Neural cell (in vitro differentiated cells): ENCODE measurements at regions not wholly inside any gene's neighbourhood (a gene's known extent, or its start where the extent isn't known, plus 50 kb on each side); places are given as distances from the start of the nearest gene placed in this dataset.

ENCODE experiments used
- H2AFZ ChIP-seq: fragments of 200-600, 300-800 bp; sonication (generic), shearing (Covaris generic); 2 replicates; pipeline ENCODE4 v1.6.0; 2014; ENCODE audit warnings: low read depth, mild to moderate bottlenecking, antibody characterized with exemption, low read length, moderate library complexity
- H3F3A ChIP-seq: fragments of 200-600 bp; shearing (Covaris generic); 2 replicates; pipeline ENCODE4 v1.6.1; 2016; ENCODE audit warnings: mild to moderate bottlenecking, moderate library complexity, mixed read lengths, antibody characterized with exemption, low read length; ENCODE audit not compliant: insufficient read depth, poor library complexity, severe bottlenecking
- H3K27ac ChIP-seq: fragments of 200-600, 300-800 bp; sonication (generic), shearing (Covaris generic); 2 replicates; pipeline ENCODE4 v1.5.1; 2014; ENCODE audit warnings: mild to moderate bottlenecking, low read length, moderate library complexity
- H3K27me3 ChIP-seq: fragments of 300-800, 200-600 bp; sonication (generic), shearing (Covaris generic); 2 replicates; pipeline ENCODE4 v1.6.0; 2014; ENCODE audit warnings: mild to moderate bottlenecking, low read depth, low read length, moderate library complexity; ENCODE audit not compliant: insufficient read depth
- H3K36me3 ChIP-seq: fragments of 300-800, 200-600 bp; sonication (generic), shearing (Covaris generic); 2 replicates; pipeline ENCODE4 v1.5.1; 2014; ENCODE audit warnings: mild to moderate bottlenecking, antibody characterized with exemption, low read length, moderate library complexity; ENCODE audit not compliant: insufficient read depth
- H3K4me2 ChIP-seq: fragments of 300-800, 200-600 bp; sonication (generic), shearing (Covaris generic); 2 replicates; pipeline ENCODE4 v1.6.0; 2014; ENCODE audit warnings: mild to moderate bottlenecking, low read length
- H3K4me3 ChIP-seq: fragments of 300-800, 200-600 bp; sonication (generic), shearing (Covaris generic); 2 replicates; pipeline ENCODE4 v1.5.1; 2014; ENCODE audit warnings: mild to moderate bottlenecking, low read length, moderate library complexity
- H3K79me2 ChIP-seq: fragments of 200-600 bp; shearing (Covaris generic); replicated peaks from 2 replicates; pipeline ENCODE4 v1.6.0; 2014; ENCODE audit warnings: mild to moderate bottlenecking, low read length, moderate library complexity; ENCODE audit not compliant: insufficient read depth
- H3K9ac ChIP-seq: fragments of 300-800, 200-600 bp; sonication (generic), shearing (Covaris generic); 2 replicates; pipeline ENCODE4 v1.6.1; 2016; ENCODE audit warnings: mild to moderate bottlenecking, low read length, mixed read lengths
- H3K9me2 ChIP-seq: fragments of 200-600 bp; shearing (Covaris generic); 2 replicates; pipeline ENCODE4 v1.6.1; 2016; ENCODE audit warnings: mild to moderate bottlenecking, low read length, mixed read lengths; ENCODE audit not compliant: insufficient read depth
- H3K9me3 ChIP-seq: fragments of 200-600, 300-800 bp; sonication (generic), shearing (Covaris generic); 2 replicates; pipeline ENCODE4 v1.6.1; 2016; ENCODE audit warnings: mild to moderate bottlenecking, mixed run types, low read length, moderate library complexity, mixed read lengths
- H4K20me1 ChIP-seq: fragments of 200-600 bp; shearing (Covaris generic); 2 replicates; pipeline ENCODE4 v1.6.1; 2016; ENCODE audit warnings: mild to moderate bottlenecking, mixed run types; ENCODE audit not compliant: insufficient read depth
- EP300 ChIP-seq: fragments of 450-650 bp; conservative IDR thresholded peaks from 2 replicates; pipeline ENCODE4 v1.6.1; 2014; ENCODE audit warnings: antibody characterized with exemption, mild to moderate bottlenecking, moderate library complexity; ENCODE audit not compliant: poor library complexity, severe bottlenecking
- EZH2 ChIP-seq: fragments of 200-600, 300-800 bp; shearing (Covaris generic), sonication (generic); IDR thresholded peaks from 2 replicates; pipeline ENCODE4 v1.6.1; 2014; ENCODE audit warnings: antibody characterized with exemption, low read length, borderline replicate concordance, mild to moderate bottlenecking; ENCODE audit not compliant: insufficient read depth, poor library complexity, severe bottlenecking
- MXI1 ChIP-seq: fragments of 450-650 bp; conservative IDR thresholded peaks from 2 replicates; pipeline ENCODE4 v1.6.1; 2014; ENCODE audit warnings: antibody characterized with exemption, mild to moderate bottlenecking; ENCODE audit not compliant: poor library complexity, severe bottlenecking
- POLR2AphosphoS5 ChIP-seq: IDR thresholded peaks from 2 replicates; pipeline ENCODE4 v1.6.1; 2012
- RAD21 ChIP-seq: fragments of 450-650 bp; conservative IDR thresholded peaks from 2 replicates; pipeline ENCODE4 v1.6.1; 2014; ENCODE audit warnings: antibody characterized with exemption, mild to moderate bottlenecking, moderate library complexity
- SMC3 ChIP-seq: fragments of 450-650 bp; conservative IDR thresholded peaks from 2 replicates; pipeline ENCODE4 v1.6.1; 2014; ENCODE audit warnings: antibody characterized with exemption, mild to moderate bottlenecking, moderate library complexity; ENCODE audit not compliant: poor library complexity
- TAF1 ChIP-seq: IDR thresholded peaks from 2 replicates; pipeline ENCODE4 v1.6.1; 2012; ENCODE audit warnings: low read depth
- TF ChIP-seq, protein P1 (sequence below): IDR thresholded peaks from 2 replicates; pipeline ENCODE4 v1.6.1; 2012; ENCODE audit warnings: borderline replicate concordance
- TF ChIP-seq, protein P2 (sequence below): fragments of 450-650 bp; IDR thresholded peaks from 2 replicates; pipeline ENCODE4 v1.5.1; 2014; ENCODE audit warnings: antibody characterized with exemption, mild to moderate bottlenecking, moderate library complexity; ENCODE audit not compliant: poor library complexity, severe bottlenecking

DNA sequence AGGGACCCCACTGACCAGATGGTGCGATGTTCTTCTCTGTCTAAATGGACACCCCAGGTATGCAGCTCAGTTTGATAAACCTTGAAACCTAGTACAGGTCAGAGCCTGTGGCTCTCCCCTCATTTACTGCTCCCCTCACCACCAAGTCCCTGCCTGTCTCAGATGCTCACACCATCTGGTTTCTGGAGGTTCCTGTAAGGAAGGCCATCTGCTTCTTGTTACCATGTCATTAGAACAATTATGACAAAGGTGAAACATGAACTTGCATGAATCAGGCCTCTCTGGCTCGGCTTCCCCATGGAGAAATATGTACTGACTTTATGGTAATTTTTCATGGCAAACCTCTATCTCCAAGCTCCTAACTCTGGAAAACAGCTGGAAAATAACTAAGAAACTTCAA is 965.7 kb downstream of the UQCRFS1 start:
- H3K4me3 ChIP-seq = no peak overlapping the region
- no peaks in the 10 kb centered on the region for H4K20me1 ChIP-seq
- no peaks in the 10 kb centered on the region for H3K9me3 ChIP-seq
- no peaks in the 10 kb centered on the region for H3K27me3 ChIP-seq
- H3K36me3 ChIP-seq = no peaks in the 10 kb centered on the region
- H3K9ac ChIP-seq = no peak overlapping the region
- no peaks in the 10 kb centered on the region for H3K9me2 ChIP-seq
- no peaks in the 10 kb centered on the region for H3F3A ChIP-seq
- no peak overlapping the region for H3K4me2 ChIP-seq
- no peak for TF ChIP-seq MXI1
- TF ChIP-seq EZH2 = no peak
- no peak for TF ChIP-seq RAD21
- TF ChIP-seq POLR2AphosphoS5 = no peak
- TF ChIP-seq EP300 = no peak
- no peak for TF ChIP-seq TAF1
- no peak for TF ChIP-seq SMC3
- TF ChIP-seq, protein P1, sequence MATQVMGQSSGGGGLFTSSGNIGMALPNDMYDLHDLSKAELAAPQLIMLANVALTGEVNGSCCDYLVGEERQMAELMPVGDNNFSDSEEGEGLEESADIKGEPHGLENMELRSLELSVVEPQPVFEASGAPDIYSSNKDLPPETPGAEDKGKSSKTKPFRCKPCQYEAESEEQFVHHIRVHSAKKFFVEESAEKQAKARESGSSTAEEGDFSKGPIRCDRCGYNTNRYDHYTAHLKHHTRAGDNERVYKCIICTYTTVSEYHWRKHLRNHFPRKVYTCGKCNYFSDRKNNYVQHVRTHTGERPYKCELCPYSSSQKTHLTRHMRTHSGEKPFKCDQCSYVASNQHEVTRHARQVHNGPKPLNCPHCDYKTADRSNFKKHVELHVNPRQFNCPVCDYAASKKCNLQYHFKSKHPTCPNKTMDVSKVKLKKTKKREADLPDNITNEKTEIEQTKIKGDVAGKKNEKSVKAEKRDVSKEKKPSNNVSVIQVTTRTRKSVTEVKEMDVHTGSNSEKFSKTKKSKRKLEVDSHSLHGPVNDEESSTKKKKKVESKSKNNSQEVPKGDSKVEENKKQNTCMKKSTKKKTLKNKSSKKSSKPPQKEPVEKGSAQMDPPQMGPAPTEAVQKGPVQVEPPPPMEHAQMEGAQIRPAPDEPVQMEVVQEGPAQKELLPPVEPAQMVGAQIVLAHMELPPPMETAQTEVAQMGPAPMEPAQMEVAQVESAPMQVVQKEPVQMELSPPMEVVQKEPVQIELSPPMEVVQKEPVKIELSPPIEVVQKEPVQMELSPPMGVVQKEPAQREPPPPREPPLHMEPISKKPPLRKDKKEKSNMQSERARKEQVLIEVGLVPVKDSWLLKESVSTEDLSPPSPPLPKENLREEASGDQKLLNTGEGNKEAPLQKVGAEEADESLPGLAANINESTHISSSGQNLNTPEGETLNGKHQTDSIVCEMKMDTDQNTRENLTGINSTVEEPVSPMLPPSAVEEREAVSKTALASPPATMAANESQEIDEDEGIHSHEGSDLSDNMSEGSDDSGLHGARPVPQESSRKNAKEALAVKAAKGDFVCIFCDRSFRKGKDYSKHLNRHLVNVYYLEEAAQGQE = no peak
- TF ChIP-seq, protein P2, sequence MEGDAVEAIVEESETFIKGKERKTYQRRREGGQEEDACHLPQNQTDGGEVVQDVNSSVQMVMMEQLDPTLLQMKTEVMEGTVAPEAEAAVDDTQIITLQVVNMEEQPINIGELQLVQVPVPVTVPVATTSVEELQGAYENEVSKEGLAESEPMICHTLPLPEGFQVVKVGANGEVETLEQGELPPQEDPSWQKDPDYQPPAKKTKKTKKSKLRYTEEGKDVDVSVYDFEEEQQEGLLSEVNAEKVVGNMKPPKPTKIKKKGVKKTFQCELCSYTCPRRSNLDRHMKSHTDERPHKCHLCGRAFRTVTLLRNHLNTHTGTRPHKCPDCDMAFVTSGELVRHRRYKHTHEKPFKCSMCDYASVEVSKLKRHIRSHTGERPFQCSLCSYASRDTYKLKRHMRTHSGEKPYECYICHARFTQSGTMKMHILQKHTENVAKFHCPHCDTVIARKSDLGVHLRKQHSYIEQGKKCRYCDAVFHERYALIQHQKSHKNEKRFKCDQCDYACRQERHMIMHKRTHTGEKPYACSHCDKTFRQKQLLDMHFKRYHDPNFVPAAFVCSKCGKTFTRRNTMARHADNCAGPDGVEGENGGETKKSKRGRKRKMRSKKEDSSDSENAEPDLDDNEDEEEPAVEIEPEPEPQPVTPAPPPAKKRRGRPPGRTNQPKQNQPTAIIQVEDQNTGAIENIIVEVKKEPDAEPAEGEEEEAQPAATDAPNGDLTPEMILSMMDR = no peak
- no peak overlapping the region for H2AFZ ChIP-seq
- H3K27ac ChIP-seq = no peak overlapping the region
- H3K79me2 ChIP-seq = no peaks in the 10 kb centered on the region

DNA sequence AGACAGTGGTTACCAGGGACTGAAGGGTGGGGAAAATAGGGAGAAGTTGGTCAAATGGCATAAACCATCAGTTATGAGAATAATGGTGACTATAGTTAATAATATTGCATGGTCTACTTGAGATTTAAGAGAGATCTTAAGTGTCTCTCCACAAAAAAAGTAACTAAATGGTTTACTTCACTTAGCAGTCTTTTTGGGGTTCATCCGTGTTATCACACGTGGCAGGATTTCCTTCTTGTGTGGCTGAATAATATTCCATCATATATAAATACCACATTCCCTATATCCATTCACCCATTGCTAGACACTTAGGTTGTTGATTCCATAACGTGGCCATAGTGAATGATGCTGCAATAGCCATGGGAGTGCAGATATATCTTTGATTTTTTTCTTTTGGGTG is 967.0 kb downstream of the UQCRFS1 start:
- no peak for TF ChIP-seq RAD21
- TF ChIP-seq POLR2AphosphoS5 = no peak
- no peak for TF ChIP-seq EP300
- TF ChIP-seq, protein P2 = no peak
- TF ChIP-seq MXI1 = no peak
- TF ChIP-seq EZH2 = no peak
- TF ChIP-seq, protein P1 = no peak
- TF ChIP-seq TAF1 = no peak
- no peak for TF ChIP-seq SMC3
- no peak overlapping the region for H2AFZ ChIP-seq
- no peaks in the 10 kb centered on the region for H4K20me1 ChIP-seq
- no peak overlapping the region for H3K4me3 ChIP-seq
- no peaks in the 10 kb centered on the region for H3K9me2 ChIP-seq
- H3K27ac ChIP-seq = no peak overlapping the region
- no peak overlapping the region for H3K4me2 ChIP-seq
- H3K79me2 ChIP-seq = no peaks in the 10 kb centered on the region
- no peaks in the 10 kb centered on the region for H3K36me3 ChIP-seq
- no peaks in the 10 kb centered on the region for H3K27me3 ChIP-seq
- H3F3A ChIP-seq = no peaks in the 10 kb centered on the region
- H3K9me3 ChIP-seq = no peaks in the 10 kb centered on the region
- no peak overlapping the region for H3K9ac ChIP-seq
